ENCODE measurements at regions not wholly inside any gene's neighbourhood (a gene's known extent, or its start where the extent isn't known, plus 50 kb on each side); places are given as distances from the start of the nearest gene placed in this dataset.

DNA sequence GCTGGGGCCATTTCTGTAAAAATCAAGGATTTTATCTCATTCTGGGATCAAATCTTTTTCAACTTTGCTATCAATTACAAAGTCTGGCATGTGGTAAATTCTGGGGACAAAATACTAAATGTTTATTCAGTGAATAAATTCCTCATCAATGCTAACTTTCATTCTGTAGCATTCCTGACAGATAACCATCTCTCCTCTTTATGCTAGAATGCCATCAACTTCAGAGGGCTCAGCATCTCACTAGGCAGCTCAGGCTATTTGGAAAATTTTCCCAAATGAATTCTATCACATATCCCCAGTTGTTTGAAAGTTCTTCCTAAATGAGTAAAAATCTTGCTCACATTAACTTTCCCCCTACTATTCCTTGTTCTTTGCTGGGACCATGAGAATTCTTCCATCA, 163.0 kb upstream of the DAB1 start:
- TF ChIP-seq, protein P1, sequence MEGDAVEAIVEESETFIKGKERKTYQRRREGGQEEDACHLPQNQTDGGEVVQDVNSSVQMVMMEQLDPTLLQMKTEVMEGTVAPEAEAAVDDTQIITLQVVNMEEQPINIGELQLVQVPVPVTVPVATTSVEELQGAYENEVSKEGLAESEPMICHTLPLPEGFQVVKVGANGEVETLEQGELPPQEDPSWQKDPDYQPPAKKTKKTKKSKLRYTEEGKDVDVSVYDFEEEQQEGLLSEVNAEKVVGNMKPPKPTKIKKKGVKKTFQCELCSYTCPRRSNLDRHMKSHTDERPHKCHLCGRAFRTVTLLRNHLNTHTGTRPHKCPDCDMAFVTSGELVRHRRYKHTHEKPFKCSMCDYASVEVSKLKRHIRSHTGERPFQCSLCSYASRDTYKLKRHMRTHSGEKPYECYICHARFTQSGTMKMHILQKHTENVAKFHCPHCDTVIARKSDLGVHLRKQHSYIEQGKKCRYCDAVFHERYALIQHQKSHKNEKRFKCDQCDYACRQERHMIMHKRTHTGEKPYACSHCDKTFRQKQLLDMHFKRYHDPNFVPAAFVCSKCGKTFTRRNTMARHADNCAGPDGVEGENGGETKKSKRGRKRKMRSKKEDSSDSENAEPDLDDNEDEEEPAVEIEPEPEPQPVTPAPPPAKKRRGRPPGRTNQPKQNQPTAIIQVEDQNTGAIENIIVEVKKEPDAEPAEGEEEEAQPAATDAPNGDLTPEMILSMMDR (conservative IDR thresholded peaks at IDR 0.05) = no peak
- no peak for TF ChIP-seq EZH2 (IDR thresholded peaks at IDR 0.05; ENCODE audit: low read depth)

Data from PC-9 (cell line).